ENCODE measurements at regions not wholly inside any gene's neighbourhood (a gene's known extent, or its start where the extent isn't known, plus 50 kb on each side); places are given as distances from the start of the nearest gene placed in this dataset.

- TF ChIP-seq FOXK2 (IDR thresholded peaks at IDR 0.05) (no peak), ARNT (IDR thresholded peaks at IDR 0.05) (no peak), BHLHE40 (IDR thresholded peaks at IDR 0.05; ENCODE audit: borderline replicate concordance) (no peak), FOXA1 (IDR thresholded peaks at IDR 0.05) (no peak), FOXM1 (IDR thresholded peaks at IDR 0.05; ENCODE audit: borderline replicate concordance) (no peak), SP1 (IDR thresholded peaks at IDR 0.05) (no peak), TARDBP (IDR thresholded peaks at IDR 0.05) (no peak), ZNF384 (IDR thresholded peaks at IDR 0.05) (no peak), CTBP1 (IDR thresholded peaks at IDR 0.05; ENCODE audit: borderline replicate concordance) (no peak), SUZ12 (IDR thresholded peaks at IDR 0.05) (no peak), ELF4 (IDR thresholded peaks at IDR 0.05) (no peak), NFRKB (IDR thresholded peaks at IDR 0.05) (no peak)
- TF ChIP-seq, protein P1, sequence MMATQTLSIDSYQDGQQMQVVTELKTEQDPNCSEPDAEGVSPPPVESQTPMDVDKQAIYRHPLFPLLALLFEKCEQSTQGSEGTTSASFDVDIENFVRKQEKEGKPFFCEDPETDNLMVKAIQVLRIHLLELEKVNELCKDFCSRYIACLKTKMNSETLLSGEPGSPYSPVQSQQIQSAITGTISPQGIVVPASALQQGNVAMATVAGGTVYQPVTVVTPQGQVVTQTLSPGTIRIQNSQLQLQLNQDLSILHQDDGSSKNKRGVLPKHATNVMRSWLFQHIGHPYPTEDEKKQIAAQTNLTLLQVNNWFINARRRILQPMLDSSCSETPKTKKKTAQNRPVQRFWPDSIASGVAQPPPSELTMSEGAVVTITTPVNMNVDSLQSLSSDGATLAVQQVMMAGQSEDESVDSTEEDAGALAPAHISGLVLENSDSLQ (IDR thresholded peaks at IDR 0.05) = no peak
Measured at GRCh38 chr3:40653878-40654277, 129.1 kb downstream of the ZNF621 start.
